Kidney (tissue), 13 donors: ENCODE measurements at regions not wholly inside any gene's neighbourhood (a gene's known extent, or its start where the extent isn't known, plus 50 kb on each side); places are given as distances from the start of the nearest gene placed in this dataset.

Experiments used
- DNase-seq, 5 donors: peaks; one replicate each; pipeline ENCODE4 v3.0.0-alpha.2; 2013 to 2020
- FAIRE-seq: peaks from 2 replicates; lab custom pipeline; 2012; peaks lifted over from hg19 to GRCh38; lab: Jason Lieb, UNC
- H3K27ac ChIP-seq, 2 donors: one replicate each; pipeline ENCODE4 v1.7.0; 2013; ENCODE audit warnings: low read depth in 2 of 2, low read length in 2 of 2, inconsistent platforms in 1 of 2
- H3K27me3 ChIP-seq: one replicate; pipeline ENCODE4 v1.7.1; 2013; ENCODE audit warnings: low read length, inconsistent platforms; ENCODE audit not compliant: control insufficient read depth, insufficient read depth
- H3K36me3 ChIP-seq, 3 donors: one replicate each; pipeline versions ENCODE4 v1.7.0 to v1.7.1; 2013; ENCODE audit warnings: low read length in 3 of 3, control low read depth in 1 of 3, inconsistent platforms in 1 of 3; ENCODE audit not compliant: insufficient read depth in 3 of 3, control insufficient read depth in 2 of 3
- H3K4me1 ChIP-seq, 3 donors: one replicate each; pipeline versions ENCODE4 v1.7.0 to v1.7.1; 2013; ENCODE audit warnings: low read length in 3 of 3, inconsistent platforms in 1 of 3, low read depth in 1 of 3; ENCODE audit not compliant: control insufficient read depth in 2 of 3, insufficient read depth in 2 of 3
- H3K4me3 ChIP-seq, 3 donors: one replicate each; pipeline versions ENCODE4 v1.7.0 to v1.8.1; 2013; ENCODE audit warnings: low read length in 3 of 3, control low read depth in 1 of 3, inconsistent platforms in 1 of 3
- H3K9ac ChIP-seq, 3 donors: one replicate each; pipeline versions ENCODE4 v1.7.0 to v1.7.1; 2013; ENCODE audit warnings: low read length in 3 of 3, control low read depth in 1 of 3, inconsistent platforms in 1 of 3
- H3K9me3 ChIP-seq, 3 donors: one replicate each; pipeline versions ENCODE4 v1.7.0 to v1.7.1; 2013; ENCODE audit warnings: low read length in 3 of 3, control low read depth in 1 of 3, inconsistent platforms in 1 of 3; ENCODE audit not compliant: control insufficient read depth in 2 of 3, insufficient read depth in 1 of 3
- CTCF ChIP-seq: IDR thresholded peaks from 3 replicates; pipeline ENCODE4 v1.5.1; 2012; ENCODE audit warnings: mild to moderate bottlenecking, moderate library complexity, borderline replicate concordance; ENCODE audit not compliant: insufficient read depth; ENCODE audit errors: extremely low read depth
- intact Hi-C: fragments of 100-400 bp; cut with DNase I; formaldehyde crosslinking; loops from one replicate; pipeline ENCODE4 v1.11.1; 2022
- donor health status: control.
- donor health status: control.
- donor health status: control.
- donor health status: control.
- donor health status: control.
- donor health status: DM: yes; HTN: yes; CAD: no.
- donor health status: Normal renal cell carcinoma (clear cell type).

- Histone ChIP-seq H3K27ac (peak overlapping the region in 1 of 2 donors; percentile 76), H3K9me3 (no peaks in the 10 kb centered on the region), H3K36me3 (no peaks in the 10 kb centered on the region), H3K9ac (no peak overlapping the region), H3K27me3 (no peaks in the 10 kb centered on the region), H3K4me3 (no peak overlapping the region), H3K4me1 (peaks cover 0 to 21% (median 16%) of the 10 kb centered on the region in 3 donors)
- no peak for FAIRE-seq
- no peak for DNase-seq
- TF ChIP-seq CTCF, result no peak
- intact Hi-C loops, result no loop called here
Observed at GRCh38 chr10:110397856-110398255, 93.1 kb upstream of the SMNDC1 start.

GRCh38 chr10:110398419-110399105, 93.8 kb upstream of the SMNDC1 start:
- Histone ChIP-seq H3K27ac (peak overlapping the region; percentile 20 to 76), H3K4me1 (peaks cover 0 to 21% (median 15%) of the 10 kb centered on the region in 3 donors), H3K9ac (peak overlapping the region in 1 of 3 donors; percentile 1), H3K27me3 (no peaks in the 10 kb centered on the region), H3K4me3 (no peak overlapping the region), H3K36me3 (no peaks in the 10 kb centered on the region), H3K9me3 (no peaks in the 10 kb centered on the region)
- no peak for FAIRE-seq
- DNase-seq, result peak; percentile 36 to 95 (median 71)
- intact Hi-C loops, result no loop called here
- no peak for TF ChIP-seq CTCF

- FAIRE-seq, result no peak
Observed at GRCh38 chr10:110399106-110399964, 94.6 kb upstream of the SMNDC1 start.

More at GRCh38 chr10:110399106-110399964, 94.6 kb upstream of the SMNDC1 start:
- Histone ChIP-seq H3K4me3 (no peak overlapping the region), H3K4me1 (peaks cover 0 to 21% (median 15%) of the 10 kb centered on the region in 3 donors), H3K9ac (peak overlapping the region in 1 of 3 donors; percentile 1), H3K36me3 (no peaks in the 10 kb centered on the region), H3K9me3 (no peaks in the 10 kb centered on the region), H3K27ac (peak overlapping the region; percentile 20 to 76), H3K27me3 (no peaks in the 10 kb centered on the region)
- TF ChIP-seq CTCF, result no peak
- intact Hi-C loops, result no loop called here
- peak in 3 of 5 donors; percentile 10 to 57 (median 23) for DNase-seq
